Peyer's patch (tissue), 4 donors: ENCODE measurements at regions not wholly inside any gene's neighbourhood (a gene's known extent, or its start where the extent isn't known, plus 50 kb on each side); places are given as distances from the start of the nearest gene placed in this dataset.

Experiments
- CTCF ChIP-seq, 6 experiments: fragments of 450-650 bp in 4 of 6; fragments of 200-600 bp in 2 of 6; sonication (generic) in 1 of 6; IDR thresholded peaks; one replicate each; pipeline ENCODE4 v1.5.1; 2017 to 2019; ENCODE audit warnings: antibody characterized with exemption in 6 of 6, mild to moderate bottlenecking in 3 of 6, moderate library complexity in 1 of 6
- POLR2A ChIP-seq, 2 donors: fragments of 450-650 bp; IDR thresholded peaks; one replicate each; pipeline ENCODE4 v1.5.1; 2017; ENCODE audit warnings: antibody characterized with exemption in 2 of 2, mild to moderate bottlenecking in 2 of 2, moderate library complexity in 2 of 2

- TF ChIP-seq CTCF (IDR thresholded peaks at IDR 0.05) = no peak
- TF ChIP-seq POLR2A (IDR thresholded peaks at IDR 0.05) = no peak
These were observed 73.6 kb downstream of the RPS29 start for GRCh38 chr14:49512571-49512970.
